ENCODE measurements at regions not wholly inside any gene's neighbourhood (a gene's known extent, or its start where the extent isn't known, plus 50 kb on each side); places are given as distances from the start of the nearest gene placed in this dataset.

GRCh38 chr14:30381861-30382480, 177.0 kb upstream of the G2E3 start:
- TF ChIP-seq POLR2A (IDR thresholded peaks at IDR 0.05) (no peak), CTCF (IDR thresholded peaks at IDR 0.05) (no peak), EP300 (IDR thresholded peaks at IDR 0.05) (no peak)

Data from ovary (tissue), 3 donors.